ENCODE measurements at regions not wholly inside any gene's neighbourhood (a gene's known extent, or its start where the extent isn't known, plus 50 kb on each side); places are given as distances from the start of the nearest gene placed in this dataset.

GRCh38 chr7:17560966-17561365 lies 262.5 kb downstream of the AHR start:
- TF ChIP-seq, protein P1, sequence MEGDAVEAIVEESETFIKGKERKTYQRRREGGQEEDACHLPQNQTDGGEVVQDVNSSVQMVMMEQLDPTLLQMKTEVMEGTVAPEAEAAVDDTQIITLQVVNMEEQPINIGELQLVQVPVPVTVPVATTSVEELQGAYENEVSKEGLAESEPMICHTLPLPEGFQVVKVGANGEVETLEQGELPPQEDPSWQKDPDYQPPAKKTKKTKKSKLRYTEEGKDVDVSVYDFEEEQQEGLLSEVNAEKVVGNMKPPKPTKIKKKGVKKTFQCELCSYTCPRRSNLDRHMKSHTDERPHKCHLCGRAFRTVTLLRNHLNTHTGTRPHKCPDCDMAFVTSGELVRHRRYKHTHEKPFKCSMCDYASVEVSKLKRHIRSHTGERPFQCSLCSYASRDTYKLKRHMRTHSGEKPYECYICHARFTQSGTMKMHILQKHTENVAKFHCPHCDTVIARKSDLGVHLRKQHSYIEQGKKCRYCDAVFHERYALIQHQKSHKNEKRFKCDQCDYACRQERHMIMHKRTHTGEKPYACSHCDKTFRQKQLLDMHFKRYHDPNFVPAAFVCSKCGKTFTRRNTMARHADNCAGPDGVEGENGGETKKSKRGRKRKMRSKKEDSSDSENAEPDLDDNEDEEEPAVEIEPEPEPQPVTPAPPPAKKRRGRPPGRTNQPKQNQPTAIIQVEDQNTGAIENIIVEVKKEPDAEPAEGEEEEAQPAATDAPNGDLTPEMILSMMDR (IDR thresholded peaks at IDR 0.05): no peak
- TF ChIP-seq EP300 (IDR thresholded peaks at IDR 0.05) (no peak), POLR2A (IDR thresholded peaks at IDR 0.05; ENCODE audit: low read depth) (no peak), POLR2AphosphoS5 (IDR thresholded peaks at IDR 0.05) (no peak)

Measured in esophagus muscularis mucosa (tissue), 4 donors.